GM12865 (cell line): ENCODE measurements at regions not wholly inside any gene's neighbourhood (a gene's known extent, or its start where the extent isn't known, plus 50 kb on each side); places are given as distances from the start of the nearest gene placed in this dataset.

Source experiments
- DNase-seq: peaks from one replicate; pipeline ENCODE4 v3.0.0; 2010; ENCODE audit warnings: low read depth
- H3K4me3 ChIP-seq: 2 replicates; pipeline ENCODE4 v1.5.1; 2011; ENCODE audit warnings: mild to moderate bottlenecking, low read depth, low read length, control low read depth
- TF ChIP-seq, protein P1 (sequence below): IDR thresholded peaks from 2 replicates; pipeline ENCODE4 v1.5.1; 2011; ENCODE audit warnings: low read length, control low read depth, low read depth, inconsistent platforms; ENCODE audit not compliant: insufficient read depth; ENCODE audit errors: missing control alignments

DNA sequence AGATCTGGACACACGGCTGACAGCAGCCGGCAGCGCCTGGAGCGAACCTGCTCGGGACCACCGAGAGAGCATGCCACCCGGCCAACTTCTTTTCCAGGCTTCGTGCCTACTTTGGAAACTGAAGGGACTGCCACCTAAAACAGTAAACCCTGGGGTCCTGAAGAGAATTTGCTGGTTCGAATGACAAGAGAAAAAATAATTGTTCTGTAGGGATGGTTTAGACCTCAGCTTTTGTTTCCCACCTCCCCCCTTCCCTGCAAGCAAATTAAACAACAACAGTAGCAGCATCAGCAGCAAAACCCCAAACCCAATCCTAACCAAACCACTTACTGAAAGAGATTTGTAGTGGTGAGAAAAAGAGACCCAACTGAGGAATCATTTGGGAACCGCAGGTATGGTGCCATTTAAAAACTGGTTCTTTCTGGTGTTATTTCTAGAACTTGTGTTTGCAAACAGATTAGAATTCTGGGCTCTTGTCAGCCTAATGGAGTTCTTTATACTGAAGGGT is 105.6 kb downstream of the LEPR start:
- DNase-seq: no peak
- H3K4me3 ChIP-seq: no peak overlapping the region
- TF ChIP-seq, protein P1, sequence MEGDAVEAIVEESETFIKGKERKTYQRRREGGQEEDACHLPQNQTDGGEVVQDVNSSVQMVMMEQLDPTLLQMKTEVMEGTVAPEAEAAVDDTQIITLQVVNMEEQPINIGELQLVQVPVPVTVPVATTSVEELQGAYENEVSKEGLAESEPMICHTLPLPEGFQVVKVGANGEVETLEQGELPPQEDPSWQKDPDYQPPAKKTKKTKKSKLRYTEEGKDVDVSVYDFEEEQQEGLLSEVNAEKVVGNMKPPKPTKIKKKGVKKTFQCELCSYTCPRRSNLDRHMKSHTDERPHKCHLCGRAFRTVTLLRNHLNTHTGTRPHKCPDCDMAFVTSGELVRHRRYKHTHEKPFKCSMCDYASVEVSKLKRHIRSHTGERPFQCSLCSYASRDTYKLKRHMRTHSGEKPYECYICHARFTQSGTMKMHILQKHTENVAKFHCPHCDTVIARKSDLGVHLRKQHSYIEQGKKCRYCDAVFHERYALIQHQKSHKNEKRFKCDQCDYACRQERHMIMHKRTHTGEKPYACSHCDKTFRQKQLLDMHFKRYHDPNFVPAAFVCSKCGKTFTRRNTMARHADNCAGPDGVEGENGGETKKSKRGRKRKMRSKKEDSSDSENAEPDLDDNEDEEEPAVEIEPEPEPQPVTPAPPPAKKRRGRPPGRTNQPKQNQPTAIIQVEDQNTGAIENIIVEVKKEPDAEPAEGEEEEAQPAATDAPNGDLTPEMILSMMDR: no peak

DNA sequence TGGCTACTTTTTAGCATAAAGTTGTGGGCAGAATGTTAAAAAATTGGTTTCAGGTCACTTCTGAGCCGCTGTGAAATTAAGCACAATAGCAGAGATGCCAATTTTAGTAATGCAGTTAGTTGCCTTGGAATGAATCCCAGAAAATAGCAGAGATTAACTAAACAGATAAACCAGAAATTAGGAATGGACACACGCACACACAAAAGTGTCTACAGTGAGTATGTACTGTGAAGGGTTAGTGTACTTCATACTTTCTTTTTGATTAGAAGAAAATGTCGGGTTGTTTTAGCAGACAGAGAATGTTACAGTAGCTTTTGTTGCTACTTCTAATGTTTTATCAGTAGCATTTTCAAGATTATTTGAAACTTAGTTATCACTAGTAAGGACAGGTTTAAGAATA is 106.7 kb downstream of the LEPR start:
- TF ChIP-seq, protein P1: no peak
- no peak overlapping the region for H3K4me3 ChIP-seq
- DNase-seq: no peak

DNA sequence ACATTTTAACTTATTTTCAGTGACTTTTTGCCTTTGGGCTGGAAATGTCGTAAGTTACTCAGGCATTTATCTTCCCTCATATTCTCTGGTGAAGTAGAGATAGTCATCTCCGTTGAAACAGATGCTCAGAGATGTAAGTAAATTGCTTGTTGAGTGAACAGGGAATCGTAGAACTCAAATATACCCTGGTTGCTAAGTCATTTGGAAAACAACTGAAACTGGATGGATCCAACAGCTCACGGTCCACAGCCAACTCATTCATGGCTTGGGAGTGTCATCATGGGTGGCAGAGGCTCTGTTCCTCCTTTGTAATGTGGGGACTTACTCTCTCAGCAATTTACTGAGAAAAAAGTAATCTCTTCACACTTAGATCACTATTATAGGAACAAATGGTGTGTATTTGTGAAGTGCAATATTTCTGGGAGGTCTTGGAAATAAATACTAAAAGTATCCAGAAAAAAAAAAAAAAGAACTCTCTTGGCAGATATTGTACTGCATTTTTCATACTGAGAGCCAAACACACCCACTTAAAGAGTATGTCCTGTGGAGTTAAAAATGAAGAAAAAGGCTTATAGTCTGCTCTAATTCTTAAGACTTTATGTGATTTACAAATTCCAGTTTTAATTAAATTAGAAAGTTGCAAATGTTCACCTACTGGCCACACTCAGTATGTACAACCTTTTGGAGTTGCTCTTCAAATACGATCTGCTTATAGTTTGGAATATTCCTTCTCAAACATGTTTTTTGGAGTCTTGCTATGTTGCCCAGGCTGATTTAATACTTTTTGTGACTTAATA is 107.4 kb downstream of the LEPR start:
- H3K4me3 ChIP-seq: no peak overlapping the region
- no peak for DNase-seq
- TF ChIP-seq, protein P1: no peak

DNA sequence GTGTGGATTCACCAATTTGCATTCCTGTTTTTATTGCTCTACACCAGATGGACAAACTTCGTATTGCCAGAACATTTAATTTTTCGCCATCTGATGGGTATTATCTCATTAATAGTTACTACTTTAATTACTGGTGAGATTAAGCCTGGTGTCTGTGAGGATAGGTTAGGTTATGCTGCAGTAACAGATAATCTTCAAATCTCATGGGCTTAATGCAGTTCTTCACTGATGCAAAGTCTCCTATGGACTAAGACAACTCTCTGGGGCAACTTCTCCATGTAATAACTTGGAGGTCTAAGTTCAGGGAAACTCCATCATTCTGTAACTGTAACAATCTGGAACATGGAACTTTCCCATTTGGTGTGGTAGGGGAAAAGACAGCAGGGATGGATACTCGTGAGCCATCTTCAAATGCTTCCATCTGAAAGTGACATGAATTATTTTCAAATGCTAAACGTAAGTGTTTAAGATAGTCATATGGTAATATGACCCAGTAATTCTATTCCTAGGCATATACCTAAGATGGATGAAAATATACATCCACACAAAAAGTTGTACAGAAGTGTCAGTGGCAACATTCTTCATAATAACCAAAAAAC is 111.6 kb downstream of the LEPR start:
- no peak for DNase-seq
- TF ChIP-seq, protein P1: no peak
- H3K4me3 ChIP-seq: no peak overlapping the region

DNA sequence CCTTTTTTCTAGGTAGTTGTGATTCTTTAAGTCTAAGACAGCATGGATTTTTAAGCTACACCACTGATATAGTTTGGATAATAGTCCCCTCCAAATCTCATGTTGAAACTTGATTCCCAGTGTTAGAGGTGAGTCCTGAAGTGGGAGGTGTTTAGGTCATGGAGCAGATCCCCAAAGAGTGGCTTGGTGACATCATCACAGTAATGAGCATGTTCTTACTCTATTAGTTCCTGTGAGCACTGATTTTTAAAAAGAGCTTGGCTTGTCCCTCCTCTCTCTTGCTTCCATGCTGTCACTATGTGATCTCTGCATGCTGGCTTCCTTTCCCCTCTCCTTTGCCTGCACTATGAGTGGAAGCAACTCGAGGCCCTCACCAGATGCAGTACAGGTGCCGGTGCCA is 115.5 kb downstream of the LEPR start:
- no peak overlapping the region for H3K4me3 ChIP-seq
- TF ChIP-seq, protein P1: no peak
- DNase-seq: no peak

DNA sequence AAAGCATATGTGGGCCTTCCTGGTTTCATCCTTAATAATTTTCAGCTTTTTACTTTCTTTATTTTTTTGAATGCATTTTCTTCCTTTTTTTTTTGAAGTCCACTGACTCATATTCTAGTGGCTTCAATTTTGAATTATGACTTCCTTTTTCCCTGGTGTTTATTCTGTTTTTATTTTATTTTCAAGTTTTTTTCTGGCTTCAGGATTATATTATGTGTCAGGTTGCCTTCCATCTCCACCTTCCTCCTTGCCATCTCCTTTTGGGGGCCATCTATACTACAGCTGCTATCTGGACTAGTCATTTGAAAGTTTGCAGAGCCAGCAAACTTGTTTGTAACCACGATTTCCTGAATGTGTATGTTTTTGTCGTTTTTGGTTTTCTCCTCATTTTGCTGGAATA is 117.6 kb downstream of the LEPR start:
- TF ChIP-seq, protein P1: no peak
- DNase-seq: no peak

DNA sequence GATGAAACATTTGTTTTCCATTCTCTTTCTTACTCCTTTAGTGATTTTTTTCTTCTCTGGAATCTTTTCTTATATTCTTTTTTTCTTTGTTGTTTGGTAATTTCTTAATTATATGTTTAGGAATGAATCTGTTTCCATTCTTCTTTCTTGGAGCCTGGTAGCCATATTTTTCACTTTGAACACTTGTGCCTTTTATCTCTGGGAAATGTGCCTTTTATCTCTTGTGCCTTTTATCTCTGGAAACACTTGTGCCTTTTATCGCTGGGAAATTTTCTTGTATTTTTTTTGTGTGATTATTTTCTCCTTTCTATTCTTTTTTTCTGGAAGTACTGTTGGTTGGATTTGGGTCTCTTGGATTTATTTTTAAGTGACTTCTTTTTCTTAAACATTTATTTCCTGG is 118.2 kb downstream of the LEPR start:
- TF ChIP-seq, protein P1: no peak
- H3K4me3 ChIP-seq: no peak overlapping the region
- no peak for DNase-seq

More for the DNA sequence above, 117.6 kb downstream of the LEPR start:
- no peak overlapping the region for H3K4me3 ChIP-seq
